GM13977 (cell line): ENCODE measurements at regions not wholly inside any gene's neighbourhood (a gene's known extent, or its start where the extent isn't known, plus 50 kb on each side); places are given as distances from the start of the nearest gene placed in this dataset.

Experiments
- DNase-seq: peaks from one replicate; pipeline ENCODE4 v3.0.0; 2012; ENCODE audit warnings: low spot score
- CTCF ChIP-seq: IDR thresholded peaks from 2 replicates; pipeline ENCODE4 v1.5.1; 2012; ENCODE audit warnings: mild to moderate bottlenecking, control low read depth; ENCODE audit not compliant: insufficient read depth; ENCODE audit errors: extremely low read depth, missing control alignments
- in situ Hi-C: fragments of 300-500 bp; cut with MboI; formaldehyde crosslinking; loops from one replicate; pipeline ENCODE4 v1.12.0; 2022; ENCODE audit warnings: low sequenced_read_pairs, low pct_unique_long_range_greater_than_20kb, mixed read lengths, inconsistent platforms; ENCODE audit not compliant: unreplicated experiment

GRCh38 chr4:177921715-177922114 is 479.5 kb upstream of the AGA start:
- DNase-seq, result no peak
- in situ Hi-C loops, result no loop called here
- TF ChIP-seq CTCF, result no peak

DNA sequence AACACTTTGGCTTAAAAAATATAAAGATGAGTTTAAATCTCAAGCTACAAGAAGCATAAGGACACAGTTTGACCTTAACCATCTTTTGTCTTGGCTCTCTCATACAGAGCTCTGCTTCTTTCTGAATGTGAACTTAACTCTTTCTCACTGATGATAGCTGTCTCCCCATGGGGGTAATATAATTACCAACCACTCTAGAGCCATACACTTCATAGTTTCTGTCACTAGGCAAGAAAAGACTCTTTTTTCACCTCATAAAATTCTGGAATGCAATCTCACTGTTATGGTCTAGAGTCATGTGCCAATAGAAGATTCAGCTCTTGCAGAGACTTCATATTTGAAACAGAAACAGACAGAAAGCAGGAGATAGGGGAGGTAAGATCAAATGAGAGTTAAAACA is 481.7 kb upstream of the AGA start:
- no peak for DNase-seq
- in situ Hi-C loops, result no loop called here
- TF ChIP-seq CTCF, result no peak

- no peak for DNase-seq
- in situ Hi-C loops, result no loop called here
- TF ChIP-seq CTCF, result no peak
Observed at GRCh38 chr4:177937041-177937440, 494.8 kb upstream of the AGA start.

- in situ Hi-C loops, result no loop called here
- no peak for DNase-seq
- TF ChIP-seq CTCF, result no peak
Observed at GRCh38 chr4:177938226-177938625, 496.0 kb upstream of the AGA start.

GRCh38 chr4:177945268-177945667 is 503.0 kb upstream of the AGA start:
- in situ Hi-C loops, result no loop called here
- DNase-seq, result no peak
- TF ChIP-seq CTCF, result no peak

GRCh38 chr4:177947607-177948006 is 505.4 kb upstream of the AGA start:
- no peak for DNase-seq
- in situ Hi-C loops, result no loop called here
- no peak for TF ChIP-seq CTCF

DNA sequence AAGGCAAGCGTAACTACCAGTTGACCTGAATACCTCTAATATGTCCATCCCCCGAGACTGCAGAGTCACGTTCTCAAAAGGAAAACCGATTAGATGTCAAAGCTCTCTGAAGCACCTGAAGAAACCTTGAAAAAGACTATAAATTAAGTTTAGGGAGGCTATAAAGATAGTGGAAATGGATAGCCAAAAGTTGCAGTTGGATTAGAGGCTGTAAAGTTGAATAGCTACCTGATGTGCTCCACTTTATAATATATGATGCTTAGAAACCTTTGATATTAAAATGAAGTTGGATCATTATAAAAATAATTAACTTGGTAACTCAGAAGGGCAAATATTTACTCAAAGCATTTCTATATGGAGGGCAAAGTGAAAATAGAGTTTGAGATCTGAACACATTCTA is 506.6 kb upstream of the AGA start:
- no peak for DNase-seq
- no peak for TF ChIP-seq CTCF
- in situ Hi-C loops, result no loop called here
